HG03469 (cell line): ENCODE measurements at regions not wholly inside any gene's neighbourhood (a gene's known extent, or its start where the extent isn't known, plus 50 kb on each side); places are given as distances from the start of the nearest gene placed in this dataset.
"Not testable (repeated sequence)": the region's sequence is repeated elsewhere in the genome, so short reads cannot be mapped to it uniquely, and the experiment has no call there.

ENCODE experiments used
- ATAC-seq: cut with Tn5 transposase; IDR thresholded peaks from one replicate; pipeline ENCODE4 v1.9.1; 2021; ENCODE audit warnings: mild to moderate bottlenecking, moderate library complexity, moderate number of reproducible peaks; ENCODE audit not compliant: unreplicated experiment

- ATAC-seq, result no peak
Observed at GRCh38 chr15:62404194-62404985, 239.3 kb upstream of the C2CD4B start.

GRCh38 chr15:62406305-62406891, 241.3 kb upstream of the C2CD4B start:
- no peak for ATAC-seq

GRCh38 chr15:62407216-62407615, 242.1 kb upstream of the C2CD4B start:
- ATAC-seq, result no peak

GRCh38 chr15:62407962-62408361, 242.9 kb upstream of the C2CD4B start:
- no peak for ATAC-seq

- ATAC-seq, result no peak
Observed at GRCh38 chr15:62409466-62409865, 244.4 kb upstream of the C2CD4B start.

- ATAC-seq, result no peak
Observed at GRCh38 chr15:62412686-62413085, 247.6 kb upstream of the C2CD4B start.

- ATAC-seq, result no peak
Observed at GRCh38 chr15:62413153-62413552, 248.1 kb upstream of the C2CD4B start.

GRCh38 chr15:62413786-62414185, 248.7 kb upstream of the C2CD4B start:
- no peak for ATAC-seq

GRCh38 chr15:62415498-62415897, 250.4 kb upstream of the C2CD4B start:
- ATAC-seq, result no peak

GRCh38 chr15:62416526-62416925, 251.4 kb upstream of the C2CD4B start:
- ATAC-seq, result no peak

GRCh38 chr15:62417439-62417838, 252.4 kb upstream of the C2CD4B start:
- ATAC-seq, result no peak

GRCh38 chr15:62418496-62418895, 253.4 kb upstream of the C2CD4B start:
- not testable (repeated sequence) for ATAC-seq

- no peak for ATAC-seq
Observed at GRCh38 chr15:62419192-62419591, 254.1 kb upstream of the C2CD4B start.

GRCh38 chr15:62420371-62420770, 255.3 kb upstream of the C2CD4B start:
- not testable (repeated sequence) for ATAC-seq

GRCh38 chr15:62421289-62421688, 256.2 kb upstream of the C2CD4B start:
- no peak for ATAC-seq

- ATAC-seq, result no peak
Observed at GRCh38 chr15:62426387-62426956, 261.4 kb upstream of the C2CD4B start.

GRCh38 chr15:62428259-62428658, 263.2 kb upstream of the C2CD4B start:
- no peak for ATAC-seq

GRCh38 chr15:62428851-62429598, 263.9 kb upstream of the C2CD4B start:
- no peak for ATAC-seq

GRCh38 chr15:62430056-62430455, 265.0 kb upstream of the C2CD4B start:
- ATAC-seq, result no peak

GRCh38 chr15:62430552-62430951, 265.5 kb upstream of the C2CD4B start:
- no peak for ATAC-seq

- no peak for ATAC-seq
Observed at GRCh38 chr15:62431008-62431797, 266.1 kb upstream of the C2CD4B start.
